NOMO-1 treated with dmso at 0.1 percent for 144 hours (cell line): ENCODE measurements at regions not wholly inside any gene's neighbourhood (a gene's known extent, or its start where the extent isn't known, plus 50 kb on each side); places are given as distances from the start of the nearest gene placed in this dataset.

ENCODE experiments used
- DNase-seq: peaks from one replicate; lab custom pipeline; 2025; ENCODE audit not compliant: unreplicated experiment; lab: John Stamatoyannopoulos, UW

DNA sequence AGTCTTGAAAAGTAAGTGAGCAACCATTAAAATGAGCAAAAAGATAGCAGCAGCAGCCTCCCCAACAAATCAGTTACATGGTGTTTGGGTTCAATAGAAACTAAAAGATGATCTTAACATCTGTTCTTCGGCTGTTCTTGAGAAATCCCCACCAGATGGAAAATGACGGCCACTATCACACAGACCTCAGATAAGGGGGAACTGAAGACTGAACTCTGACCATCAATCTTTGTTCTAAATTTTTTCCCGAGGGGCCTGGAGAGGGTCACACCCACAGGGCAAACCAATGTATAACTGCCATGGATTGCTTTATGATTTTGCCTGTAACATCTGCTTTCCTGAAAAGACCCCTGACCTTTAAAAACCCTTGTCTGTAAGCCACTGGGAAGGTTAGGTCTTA is 624.8 kb upstream of the KIRREL3 start:
- no peak for DNase-seq

DNA sequence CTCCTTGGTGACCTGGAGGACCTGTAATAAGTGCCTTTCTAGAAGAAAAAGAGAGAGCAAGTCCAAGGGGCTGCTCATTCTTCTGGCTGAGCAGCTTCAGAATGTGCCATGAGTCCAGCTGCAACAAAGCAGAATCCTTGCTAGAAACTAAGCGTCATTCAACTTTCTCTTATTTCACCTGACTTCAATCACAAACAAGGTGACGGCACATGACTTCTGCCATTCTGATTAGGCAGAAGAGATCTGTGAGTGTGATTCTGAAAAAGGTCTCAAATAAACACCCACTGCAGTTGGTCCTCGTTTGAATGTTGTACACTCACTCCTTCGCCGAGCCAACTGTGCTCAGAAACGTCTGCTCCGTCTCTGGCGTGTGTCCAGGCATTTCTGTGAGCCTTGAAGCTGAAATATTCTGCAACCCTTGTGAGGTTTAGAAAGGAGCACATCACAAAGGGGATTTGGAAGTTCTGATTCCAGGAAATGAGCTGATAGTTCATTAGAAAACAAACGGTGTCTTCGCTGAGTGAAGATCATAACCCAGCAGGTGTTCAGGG is 623.8 kb upstream of the KIRREL3 start:
- no peak for DNase-seq

DNA sequence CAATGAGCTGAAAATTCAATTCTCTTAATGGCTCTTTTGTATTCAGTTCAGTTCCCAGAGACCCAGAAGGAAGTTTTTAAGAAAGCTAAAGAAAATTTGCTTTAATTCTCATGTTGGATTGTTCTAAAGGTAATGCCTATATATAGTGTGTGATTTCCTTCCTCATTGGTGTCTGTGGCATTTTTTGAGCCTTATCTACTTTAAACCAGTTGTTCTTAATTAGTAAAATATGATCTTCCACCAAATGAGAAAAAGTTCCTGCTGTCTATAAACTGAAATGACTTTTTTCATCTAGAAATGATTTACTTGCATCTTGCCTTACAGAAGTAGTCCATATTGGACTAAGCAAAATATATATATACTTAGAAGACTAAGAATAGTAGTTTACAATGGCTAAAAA is 622.1 kb upstream of the KIRREL3 start:
- DNase-seq: no peak

GRCh38 chr11:127620671-127621070 is 620.1 kb upstream of the KIRREL3 start:
- no peak for DNase-seq

DNA sequence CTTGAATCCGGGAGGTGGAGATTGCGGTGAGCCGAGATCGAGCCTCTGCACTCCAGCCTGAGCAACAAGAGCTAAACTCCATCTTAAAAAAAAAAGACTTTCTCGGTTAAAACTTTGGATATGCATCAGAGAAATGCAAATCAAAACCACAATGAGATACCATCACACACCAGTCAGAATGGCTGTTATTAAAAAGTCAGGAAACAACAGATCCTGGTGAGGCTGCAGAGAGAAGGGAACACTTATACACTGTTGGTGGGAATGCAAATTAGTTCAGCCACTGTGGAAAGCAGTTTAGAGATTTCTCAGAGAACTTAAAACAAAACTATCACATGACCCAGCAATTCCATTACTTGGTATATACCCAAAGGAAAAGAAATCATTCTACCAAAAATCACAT is 619.4 kb upstream of the KIRREL3 start:
- no peak for DNase-seq

DNA sequence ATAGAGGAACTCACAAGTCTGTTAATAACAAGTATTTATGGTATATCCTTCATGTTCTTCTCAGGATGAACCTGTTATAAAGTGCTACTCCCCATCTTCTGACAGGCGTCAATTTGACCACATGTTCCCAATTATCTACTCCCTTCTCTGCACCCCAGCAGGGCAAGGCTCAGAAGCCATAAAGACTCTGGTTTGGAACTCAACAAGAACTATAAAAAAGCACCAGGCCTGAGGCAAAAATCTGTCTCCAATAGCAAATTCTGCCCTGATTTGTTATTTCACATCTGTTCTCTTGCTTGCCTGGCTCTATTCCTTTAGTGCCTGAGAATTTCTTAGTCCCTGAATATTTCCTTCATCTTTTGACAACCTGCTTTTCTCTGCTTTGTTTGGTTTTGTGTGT is 618.2 kb upstream of the KIRREL3 start:
- no peak for DNase-seq

DNA sequence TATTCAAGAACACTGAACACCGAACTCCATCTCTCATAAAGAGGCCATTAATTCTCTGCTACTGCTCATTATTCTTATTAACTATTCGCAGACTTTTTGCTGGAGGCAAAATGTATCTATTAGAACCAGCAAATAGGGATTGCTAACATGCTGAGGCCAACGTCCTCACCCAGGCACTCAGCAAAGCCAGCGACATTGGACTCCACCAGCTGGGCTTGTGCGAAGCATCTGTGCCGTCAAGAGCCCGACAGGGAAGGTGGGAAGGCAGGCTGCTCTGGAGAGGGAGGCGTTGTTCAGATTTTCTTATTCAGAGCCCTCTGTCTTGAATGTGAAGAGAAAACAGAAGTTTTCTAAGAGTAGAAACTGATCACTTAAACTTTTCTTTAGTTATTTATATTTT is 615.6 kb upstream of the KIRREL3 start:
- no peak for DNase-seq

GRCh38 chr11:127612607-127613006 is 612.0 kb upstream of the KIRREL3 start:
- DNase-seq: no peak

DNA sequence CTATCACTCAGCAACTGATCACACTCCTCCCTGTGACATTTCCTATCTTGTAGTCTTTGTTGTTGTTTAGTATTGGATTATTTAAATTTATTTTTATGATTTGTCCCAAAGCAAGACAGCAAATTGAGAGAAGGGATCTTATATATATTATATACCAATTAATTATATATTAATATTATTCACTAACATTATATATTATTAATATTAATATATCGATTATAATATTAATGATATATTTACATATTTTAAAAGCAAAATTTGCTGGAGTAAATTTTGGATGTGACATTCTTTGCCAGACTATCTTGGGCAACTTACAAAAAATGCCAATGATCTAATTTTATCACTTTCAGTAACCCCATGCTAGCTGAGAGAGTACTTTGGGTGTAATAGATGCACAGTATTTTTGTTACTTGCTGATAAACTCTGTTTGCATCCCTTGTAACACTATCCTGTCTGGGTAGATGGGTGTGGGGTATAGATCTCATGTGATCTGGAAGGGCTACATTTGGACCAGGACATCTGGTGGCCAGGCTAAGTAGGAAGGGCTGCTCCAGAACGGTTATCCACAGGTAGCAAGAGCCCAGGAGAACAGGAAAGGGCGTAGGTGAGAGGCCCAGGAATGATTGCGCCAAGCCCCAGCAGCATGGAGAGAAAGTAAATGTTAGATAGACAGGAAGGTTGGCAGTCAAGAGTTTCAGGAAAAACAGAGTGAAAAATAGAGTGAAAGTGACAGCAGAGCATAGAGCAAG is 608.6 kb upstream of the KIRREL3 start:
- DNase-seq: no peak

- DNase-seq: no peak
Observed at GRCh38 chr11:127607487-127608085, 607.0 kb upstream of the KIRREL3 start.

DNA sequence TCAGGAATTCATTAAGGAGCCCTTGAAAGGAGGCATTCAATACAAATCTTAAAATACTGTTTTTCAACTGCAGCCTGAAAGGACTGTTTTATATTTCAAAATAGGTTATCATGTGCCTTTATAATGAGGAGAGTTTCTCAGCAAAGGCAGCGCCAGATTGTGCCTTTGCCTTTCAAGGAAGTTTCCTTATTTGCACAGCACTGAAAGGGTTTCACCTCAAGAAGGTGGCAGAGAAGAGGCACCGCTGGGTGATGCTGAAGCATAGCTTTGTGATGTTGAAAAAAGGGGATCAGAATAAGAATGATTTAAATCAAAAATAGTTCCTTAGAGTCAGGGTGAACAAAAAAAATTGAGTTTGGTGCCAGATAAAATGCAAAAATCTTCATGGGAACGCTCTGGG is 601.0 kb upstream of the KIRREL3 start:
- DNase-seq: no peak

DNA sequence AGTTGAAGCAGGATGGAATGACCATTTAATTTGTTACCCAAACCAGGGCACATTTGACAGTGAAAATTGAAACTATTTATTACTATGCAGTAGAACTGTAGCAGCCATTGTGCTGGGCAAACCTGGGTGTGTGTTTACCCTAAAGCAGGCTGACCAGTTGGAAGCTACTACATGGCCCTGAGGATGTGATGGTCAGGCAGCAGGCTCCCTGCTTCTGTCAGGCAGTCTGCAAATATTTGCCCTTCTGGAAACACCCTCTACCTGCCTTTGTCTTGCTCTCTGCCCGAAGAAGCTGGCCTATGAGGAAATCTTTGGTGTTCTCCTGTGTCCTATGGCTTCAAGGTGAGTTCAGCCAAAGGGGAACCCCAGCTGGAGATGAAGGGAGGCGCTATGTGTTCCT is 600.1 kb upstream of the KIRREL3 start:
- DNase-seq: no peak

DNA sequence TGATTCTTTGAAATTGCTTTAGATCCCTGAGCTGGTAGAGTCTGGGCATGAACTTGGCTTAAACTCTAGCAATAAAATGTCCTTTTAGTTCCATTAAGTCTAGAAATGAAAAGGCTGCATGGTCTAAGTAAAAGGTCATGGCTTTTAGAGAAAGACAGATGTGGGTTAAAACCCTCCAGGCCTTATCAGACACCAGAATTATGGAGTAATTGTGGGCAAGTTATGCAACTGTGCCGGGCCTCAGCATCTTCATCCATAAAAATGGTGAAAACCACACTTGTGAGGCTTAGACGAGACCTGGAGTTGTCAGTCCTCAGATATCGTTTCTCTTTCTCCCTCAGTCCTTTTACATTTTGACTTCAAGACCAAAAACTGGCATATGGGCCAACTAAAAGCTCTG is 597.9 kb upstream of the KIRREL3 start:
- DNase-seq: no peak

DNA sequence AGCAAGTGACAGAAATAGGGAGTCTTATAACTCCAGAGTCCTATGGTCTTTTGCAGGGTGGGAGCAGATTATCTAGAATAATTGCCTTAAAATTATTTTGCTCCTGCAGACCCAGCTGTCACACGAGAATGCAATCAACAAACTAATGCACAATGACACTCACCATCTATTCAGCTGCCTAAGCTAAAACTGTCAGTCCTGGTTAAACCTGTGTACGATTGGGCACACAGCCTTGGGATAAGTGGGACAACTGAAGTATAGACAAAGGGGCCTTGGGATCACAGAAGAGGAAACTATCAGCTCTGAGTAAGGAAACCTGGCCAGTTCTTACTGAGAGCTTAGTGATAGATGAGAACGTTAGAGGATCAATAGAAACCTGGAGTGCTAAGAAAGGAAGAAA is 595.9 kb upstream of the KIRREL3 start:
- no peak for DNase-seq

- no peak for DNase-seq
Observed at GRCh38 chr11:127592371-127592770, 591.8 kb upstream of the KIRREL3 start.

DNA sequence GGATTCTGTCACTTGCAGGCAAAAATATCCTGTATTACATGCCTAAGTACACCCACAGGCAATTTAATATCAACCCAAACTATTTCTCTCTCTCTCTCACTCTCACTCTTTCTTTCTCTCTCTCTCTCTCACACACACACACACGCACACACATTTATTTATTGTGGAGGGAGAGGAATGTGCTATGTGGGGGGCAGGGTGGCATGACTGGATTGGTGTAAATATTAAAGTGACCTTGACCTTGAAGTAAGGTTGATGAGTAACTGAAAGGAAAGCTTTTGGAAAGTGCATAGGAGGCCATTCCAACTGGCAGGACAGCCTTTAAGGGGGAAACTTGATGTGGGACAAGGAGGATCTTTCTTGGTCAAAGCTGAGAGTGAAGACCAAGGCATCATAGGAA is 589.7 kb upstream of the KIRREL3 start:
- DNase-seq: no peak

GRCh38 chr11:127588431-127588830 is 587.9 kb upstream of the KIRREL3 start:
- no peak for DNase-seq

- DNase-seq: no peak
Observed at GRCh38 chr11:127587511-127587910, 586.9 kb upstream of the KIRREL3 start.

DNA sequence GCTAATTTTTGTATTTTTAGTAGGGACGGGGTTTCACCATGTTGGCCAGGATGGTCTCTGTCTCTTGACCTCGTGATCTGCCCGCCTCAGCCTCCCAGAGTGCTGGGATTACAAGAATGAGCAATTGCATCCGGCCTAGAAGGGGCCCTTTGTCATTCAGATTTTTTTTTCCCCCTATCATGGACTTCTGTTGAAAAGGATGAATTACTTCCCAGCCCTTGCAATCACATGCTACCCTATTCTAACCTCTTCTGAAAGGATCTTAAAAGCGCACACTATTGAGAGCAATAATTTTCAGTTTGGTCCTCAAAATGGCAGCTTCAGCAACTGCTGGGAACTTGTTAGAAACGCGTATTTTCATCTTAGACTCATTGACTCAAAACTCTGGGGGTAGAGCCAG is 575.6 kb upstream of the KIRREL3 start:
- no peak for DNase-seq

GRCh38 chr11:127574478-127574877 is 573.9 kb upstream of the KIRREL3 start:
- no peak for DNase-seq

GRCh38 chr11:127568891-127569290 is 568.3 kb upstream of the KIRREL3 start:
- no peak for DNase-seq

DNA sequence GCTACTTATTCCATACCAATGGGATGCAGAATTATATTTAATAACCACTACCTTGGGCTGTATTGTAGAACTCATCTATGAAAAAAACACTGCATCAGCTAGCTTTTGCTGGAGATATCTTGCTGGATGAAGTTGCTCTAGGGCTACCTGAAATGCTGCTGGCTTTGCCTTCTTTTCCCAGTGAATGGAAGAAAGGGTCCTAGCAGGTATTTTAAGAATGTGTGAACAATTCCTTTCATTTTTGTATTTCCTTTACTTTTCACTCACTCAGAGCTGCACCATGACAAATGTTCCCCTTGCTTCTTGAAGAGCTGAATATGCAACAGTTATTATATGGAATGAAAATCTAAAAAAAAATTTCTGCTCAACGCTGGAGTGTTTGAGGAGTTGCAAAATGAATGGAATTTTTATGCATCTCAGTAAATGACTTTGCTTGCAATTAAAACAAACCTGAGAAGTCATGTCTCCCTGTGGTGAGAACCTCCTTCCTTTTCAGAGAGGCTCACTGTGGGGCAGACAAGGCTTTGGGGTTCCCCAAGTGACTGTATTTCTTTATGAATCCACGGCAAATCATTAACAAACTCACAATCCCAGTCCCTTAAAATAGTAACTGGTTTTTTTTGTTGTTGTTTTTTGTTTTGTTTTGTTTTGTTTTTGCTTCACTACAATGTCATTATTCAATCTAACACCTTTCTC is 566.8 kb upstream of the KIRREL3 start:
- no peak for DNase-seq
